IPS-11a (cell line): ENCODE measurements at regions not wholly inside any gene's neighbourhood (a gene's known extent, or its start where the extent isn't known, plus 50 kb on each side); places are given as distances from the start of the nearest gene placed in this dataset.

Experiments used
- H3K4me3 ChIP-seq: one replicate; pipeline ENCODE4 v1.5.1; 2013; ENCODE audit warnings: low read depth, low read length, control low read depth

DNA sequence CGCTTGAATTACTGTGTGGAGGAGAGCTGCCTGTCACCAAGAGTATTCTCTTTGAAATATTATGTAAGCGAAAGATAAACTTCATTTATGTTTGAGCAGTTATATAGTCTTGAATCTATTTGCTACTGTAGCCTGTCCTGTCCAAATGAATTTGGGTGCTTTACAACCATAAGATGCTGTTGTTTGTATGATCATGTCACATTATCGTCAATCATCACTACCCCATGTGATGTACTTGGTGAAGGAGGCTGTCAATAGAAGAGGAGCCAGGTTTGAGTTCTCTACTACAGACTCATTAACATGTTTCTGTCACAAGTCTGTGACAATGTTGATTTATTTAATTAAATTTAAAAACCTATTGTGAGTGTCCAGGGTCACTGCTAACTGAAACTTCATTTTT, 403.3 kb upstream of the MEF2C start:
- no peak overlapping the region for H3K4me3 ChIP-seq

DNA sequence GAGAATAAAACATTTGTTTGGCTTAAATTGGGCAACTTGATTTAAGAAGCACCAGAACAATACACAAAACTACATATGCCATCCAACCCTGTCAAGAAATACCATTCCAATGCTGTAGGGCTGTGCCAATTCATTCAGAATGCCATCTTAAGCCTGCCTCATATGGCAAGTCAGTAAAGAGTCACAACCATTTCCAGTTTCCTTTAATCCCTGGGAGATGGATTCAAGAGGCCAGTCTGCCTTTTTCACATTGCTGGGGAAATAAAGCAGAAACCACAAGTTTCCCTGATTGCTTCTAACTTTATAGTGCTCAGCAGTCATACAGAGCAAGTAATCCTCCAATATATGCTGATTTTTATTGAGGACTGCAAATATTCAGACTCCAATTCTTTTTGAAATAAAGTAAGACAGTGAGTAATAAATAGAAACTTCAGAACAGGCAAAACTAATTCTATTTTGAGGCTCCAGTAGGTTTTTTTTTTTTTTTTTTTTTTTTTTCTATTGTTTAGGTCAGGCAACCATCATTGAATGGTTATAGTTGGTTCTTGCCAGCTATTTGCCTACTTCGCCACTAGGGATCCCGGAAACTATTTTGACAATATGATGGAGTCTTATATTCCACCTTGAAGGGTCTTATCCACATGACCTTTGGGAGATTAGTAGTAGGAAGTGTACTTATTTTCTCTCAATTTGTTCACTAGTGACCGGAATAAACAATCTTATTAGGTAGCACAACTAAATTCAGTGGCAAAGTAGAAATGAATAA, 400.9 kb upstream of the MEF2C start:
- H3K4me3 ChIP-seq: no peak overlapping the region

DNA sequence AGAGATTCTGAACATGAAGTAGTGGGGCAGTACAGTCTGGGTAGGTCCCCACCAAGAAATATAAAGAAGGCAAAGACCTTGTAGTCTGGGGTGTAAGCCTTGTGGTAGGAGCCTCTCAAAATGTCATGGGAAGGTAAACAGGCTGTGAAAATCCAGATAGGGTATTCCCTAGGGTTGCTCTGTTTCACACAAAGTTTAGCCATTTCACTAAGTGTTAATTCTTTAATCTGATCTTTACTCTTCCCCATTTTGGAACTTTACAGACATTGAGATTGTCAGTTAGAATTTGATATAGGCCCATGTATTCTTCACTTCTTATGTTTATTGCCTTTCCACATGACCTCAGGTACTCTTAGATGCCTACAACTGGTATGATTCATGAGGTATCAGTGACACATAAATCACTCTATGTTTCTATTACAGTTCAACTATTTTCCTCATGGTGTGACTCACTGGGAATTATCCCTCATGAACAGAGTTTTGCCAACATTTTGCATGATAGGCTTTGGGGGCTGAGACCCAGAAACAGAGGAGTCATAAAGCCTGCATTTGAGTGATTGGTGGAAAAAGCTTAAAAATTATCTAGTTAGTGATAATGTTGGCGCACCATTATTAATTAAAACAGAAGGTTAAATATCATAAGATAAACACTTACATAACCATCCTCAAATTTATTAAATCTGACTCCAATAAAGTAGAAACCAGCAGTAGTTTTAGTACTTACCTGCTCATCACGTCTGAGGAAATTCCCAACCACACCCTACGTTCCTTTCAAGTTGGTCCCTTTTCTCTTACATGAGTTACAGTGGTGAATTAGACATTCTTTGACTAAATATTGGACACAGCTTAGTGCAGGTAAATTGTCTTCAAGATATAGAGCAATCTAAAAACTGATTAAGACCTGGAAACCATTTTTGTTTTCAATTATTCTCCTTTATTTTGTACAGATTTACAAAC, 399.8 kb upstream of the MEF2C start:
- no peak overlapping the region for H3K4me3 ChIP-seq

DNA sequence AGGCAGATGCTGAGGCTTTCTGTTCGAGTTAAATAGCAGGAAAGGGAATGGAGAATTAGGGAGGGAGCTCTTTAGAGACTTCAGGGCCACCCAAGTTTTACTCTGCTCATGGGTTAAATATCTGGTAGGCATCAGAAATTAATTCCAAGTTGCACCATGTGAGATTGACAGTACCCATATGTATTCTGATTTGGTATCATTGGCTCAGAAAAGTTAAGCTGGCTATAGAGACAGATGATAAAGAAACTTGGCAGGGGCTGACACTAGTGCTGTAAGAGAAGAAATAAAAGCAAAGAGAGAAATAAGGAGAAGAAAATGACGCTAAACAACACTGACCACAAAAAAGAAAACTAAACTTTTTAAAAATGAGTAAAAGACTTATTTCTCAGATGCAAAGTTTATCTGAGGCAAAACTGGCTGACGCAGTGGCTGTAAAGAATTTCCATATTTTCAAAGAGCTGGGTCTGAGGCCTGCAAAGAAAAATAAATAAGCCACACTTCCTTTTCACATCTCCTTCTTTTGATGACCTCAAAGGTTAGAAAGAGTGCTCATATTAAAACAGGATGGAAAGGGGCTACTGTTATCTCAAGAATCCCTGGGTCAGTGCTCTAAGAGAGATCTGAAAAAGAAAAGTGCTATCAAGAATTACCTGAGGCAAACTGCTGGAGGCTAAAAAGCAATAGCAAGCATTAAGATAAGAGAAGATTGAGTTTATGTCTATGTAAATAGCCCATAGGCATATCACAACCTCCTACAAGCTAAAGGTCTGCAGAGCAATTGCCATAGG, 399.0 kb upstream of the MEF2C start:
- no peak overlapping the region for H3K4me3 ChIP-seq

DNA sequence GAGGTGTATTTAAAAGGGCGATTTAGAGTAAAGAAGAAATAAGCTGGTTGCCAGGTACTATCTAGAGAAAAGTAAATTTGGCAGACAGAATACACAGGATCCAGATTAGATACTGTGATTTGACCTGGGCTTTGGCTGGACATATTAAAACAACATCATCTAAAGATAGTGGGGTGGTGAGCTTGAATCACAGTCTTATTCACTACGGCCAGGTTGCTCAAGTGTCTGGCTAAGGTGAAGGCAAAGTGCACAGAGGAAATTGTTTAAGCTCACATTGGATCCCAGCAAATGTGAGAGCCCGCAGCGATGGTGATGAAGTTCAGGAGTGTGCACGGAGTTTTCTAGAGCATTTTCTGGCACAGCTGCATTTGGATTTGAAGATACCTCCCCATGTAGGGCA, 398.2 kb upstream of the MEF2C start:
- H3K4me3 ChIP-seq: no peak overlapping the region

DNA sequence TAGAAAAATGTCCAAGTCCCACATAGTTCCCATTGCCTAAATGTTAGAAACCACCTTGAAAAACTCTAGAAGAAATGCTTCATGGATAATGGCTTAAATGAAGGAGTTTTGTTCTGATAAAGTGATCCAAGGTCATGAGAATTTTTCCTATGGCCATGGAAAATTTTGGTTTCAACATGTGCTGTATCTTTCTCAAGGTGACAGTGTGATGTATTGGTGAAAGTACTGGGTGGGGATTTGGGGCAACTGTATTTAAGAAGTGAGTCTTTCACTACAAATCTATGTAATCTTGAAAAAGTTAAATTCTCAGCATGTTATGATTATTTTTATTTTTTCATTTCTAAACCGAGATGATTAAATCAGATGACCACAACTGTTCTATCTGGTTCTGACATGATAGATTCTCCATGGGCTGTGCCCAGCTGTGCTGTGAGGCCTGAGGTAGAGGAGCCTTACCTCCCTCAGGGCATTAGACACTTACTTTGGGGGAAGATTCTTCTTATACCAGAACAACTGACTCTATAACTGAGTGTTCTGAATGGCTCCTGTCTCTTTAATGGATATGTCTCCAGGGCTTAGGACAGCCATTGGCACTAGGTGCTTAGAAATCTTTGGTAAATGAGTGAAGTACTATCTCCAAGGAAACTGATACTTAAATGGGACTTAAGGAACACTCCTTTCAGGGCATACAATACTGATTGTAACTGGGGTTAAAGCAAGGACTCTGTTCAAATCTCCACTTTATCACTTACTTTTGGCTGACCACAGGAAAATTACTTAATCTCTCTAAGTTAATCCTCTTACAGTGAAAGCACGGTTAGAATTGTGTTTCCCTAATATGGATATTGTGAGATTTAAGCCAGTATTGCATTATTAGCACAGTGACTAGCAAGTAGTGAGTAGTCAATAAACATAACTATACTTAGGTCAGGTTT, 397.4 kb upstream of the MEF2C start:
- no peak overlapping the region for H3K4me3 ChIP-seq

DNA sequence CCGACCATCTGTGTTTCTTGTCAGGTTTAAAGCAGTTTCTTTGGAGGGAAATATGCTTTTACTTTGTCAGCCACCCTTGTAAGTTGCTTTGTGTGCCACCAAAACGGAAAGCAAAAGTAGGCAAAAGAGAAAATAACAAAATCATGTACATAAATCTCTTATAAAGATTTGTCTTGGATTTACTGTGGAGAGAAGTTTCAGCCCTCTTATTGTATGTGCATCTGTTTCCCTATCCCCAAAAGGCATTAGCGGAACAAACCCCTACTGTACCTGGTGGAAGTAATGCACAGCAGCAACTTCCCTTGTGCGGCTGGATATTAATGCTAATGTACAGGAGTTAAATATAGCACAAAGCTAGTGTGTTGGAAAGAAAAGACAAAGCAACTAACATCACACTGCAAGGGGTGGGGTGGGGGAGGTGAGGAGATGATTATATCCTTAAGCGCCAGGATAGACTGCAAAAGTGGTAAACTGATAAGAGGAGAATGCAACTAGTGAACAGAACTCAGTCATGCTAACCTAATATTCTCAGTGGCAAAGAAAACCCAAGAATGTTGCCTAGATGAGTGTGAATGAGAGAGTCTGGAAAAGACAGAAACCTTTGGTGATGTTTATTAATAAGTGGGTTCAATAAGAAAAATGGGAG, 396.5 kb upstream of the MEF2C start:
- H3K4me3 ChIP-seq: no peak overlapping the region

DNA sequence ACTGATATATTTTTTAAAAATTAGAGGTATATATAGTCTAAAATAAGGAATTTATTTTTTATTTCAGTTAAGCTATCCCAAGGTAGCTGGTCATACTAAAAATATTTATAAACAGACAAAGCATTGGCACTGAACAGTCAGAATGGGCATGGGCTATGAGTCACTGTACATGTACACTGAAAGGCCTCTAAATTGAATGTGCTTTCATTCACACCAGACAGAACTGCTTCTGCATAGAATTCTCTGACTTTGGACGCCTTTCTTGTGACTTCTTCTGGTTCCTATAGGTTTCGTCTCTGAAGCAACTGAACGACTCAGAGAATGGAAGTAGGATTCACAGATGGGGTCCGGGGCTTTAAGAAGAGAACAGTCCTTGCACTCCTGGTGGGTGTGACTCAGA, 394.8 kb upstream of the MEF2C start:
- no peak overlapping the region for H3K4me3 ChIP-seq

DNA sequence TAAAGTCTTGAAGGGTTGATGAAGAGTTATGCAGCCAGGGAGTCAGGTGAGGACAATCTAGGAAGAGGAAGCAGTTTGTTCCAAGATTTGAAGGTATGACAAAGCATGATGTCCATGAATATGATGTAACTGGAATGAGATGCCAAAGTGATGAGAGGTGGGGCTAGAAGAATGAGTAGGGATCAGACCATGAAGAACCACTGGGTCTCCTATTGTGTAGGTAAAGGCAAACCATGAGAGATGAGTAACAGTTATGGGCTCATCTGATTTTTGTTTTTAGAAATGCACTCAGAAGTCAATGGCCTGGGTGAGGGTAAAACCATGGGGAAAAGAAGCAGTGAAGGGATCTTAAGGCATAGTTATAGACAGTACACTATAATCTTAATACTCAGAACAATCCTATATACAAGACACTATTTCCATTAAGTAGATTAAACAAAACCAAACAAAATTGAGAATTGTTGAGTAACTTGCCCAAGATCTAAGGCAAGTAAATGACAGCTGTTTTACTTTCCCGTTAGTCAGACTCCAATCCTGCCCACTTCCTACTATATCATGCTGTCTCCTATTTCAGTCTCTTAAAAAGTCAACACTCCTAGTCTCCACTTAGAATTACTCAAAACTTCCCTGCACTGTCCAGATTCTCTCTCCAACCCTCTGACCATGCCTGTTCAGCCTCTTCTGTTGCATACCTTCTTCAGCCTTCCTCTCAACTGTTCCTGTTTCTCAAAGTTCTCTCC, 393.8 kb upstream of the MEF2C start:
- no peak overlapping the region for H3K4me3 ChIP-seq

DNA sequence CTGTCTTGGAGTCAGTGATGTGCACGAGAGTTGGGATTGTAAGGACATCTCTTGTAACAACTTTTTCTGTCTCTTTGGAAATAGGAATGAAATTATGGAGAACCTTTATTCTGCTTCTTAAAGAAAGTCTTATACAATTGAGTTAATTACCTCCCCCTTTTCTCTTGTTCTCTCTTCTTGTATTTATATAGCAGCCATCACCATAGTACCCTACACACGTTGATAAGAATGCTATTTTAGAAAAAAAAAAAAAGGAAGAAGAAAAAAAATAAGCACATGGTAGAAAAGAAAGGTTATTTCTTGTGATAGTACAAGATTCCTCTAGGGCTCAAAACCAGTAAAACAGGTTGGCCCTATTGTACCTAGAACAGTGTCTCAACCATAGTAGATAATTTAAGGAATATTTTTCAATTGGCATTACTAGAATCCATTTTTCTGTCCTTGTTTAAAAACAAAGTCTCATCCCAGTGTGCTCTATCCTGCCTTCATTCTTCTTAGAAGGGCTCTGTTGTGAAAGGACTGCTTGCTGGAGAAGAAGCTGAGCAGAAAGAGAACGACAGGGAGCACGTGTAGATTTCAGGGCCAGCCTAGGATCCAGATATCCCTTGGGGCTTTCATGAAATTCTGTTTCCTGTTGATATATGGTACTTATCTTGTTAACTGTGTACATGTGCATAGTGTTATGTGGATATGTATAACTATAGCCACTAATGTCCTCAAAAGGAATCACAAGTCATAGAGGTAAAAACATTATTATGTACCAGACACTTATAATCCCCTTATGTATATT, 392.3 kb upstream of the MEF2C start:
- no peak overlapping the region for H3K4me3 ChIP-seq

DNA sequence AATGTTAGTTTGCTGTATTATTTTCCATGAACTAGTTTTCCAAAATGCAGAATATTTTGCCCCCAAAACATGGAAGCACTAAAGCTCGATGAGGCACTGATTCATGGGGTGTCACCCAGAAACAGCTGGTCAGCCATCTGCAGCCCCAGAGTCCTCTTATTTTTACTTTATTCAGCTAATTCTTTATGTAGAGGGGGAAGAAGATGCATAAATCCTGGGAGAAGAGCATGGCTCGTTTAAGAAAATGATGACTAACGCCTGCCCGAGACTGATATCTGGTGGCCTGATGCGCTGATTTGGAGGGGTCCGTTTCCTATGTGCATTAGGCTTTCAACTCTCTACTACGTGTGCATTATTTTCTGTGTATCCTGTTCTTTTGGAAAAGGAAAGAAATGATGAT, 390.3 kb upstream of the MEF2C start:
- no peak overlapping the region for H3K4me3 ChIP-seq

DNA sequence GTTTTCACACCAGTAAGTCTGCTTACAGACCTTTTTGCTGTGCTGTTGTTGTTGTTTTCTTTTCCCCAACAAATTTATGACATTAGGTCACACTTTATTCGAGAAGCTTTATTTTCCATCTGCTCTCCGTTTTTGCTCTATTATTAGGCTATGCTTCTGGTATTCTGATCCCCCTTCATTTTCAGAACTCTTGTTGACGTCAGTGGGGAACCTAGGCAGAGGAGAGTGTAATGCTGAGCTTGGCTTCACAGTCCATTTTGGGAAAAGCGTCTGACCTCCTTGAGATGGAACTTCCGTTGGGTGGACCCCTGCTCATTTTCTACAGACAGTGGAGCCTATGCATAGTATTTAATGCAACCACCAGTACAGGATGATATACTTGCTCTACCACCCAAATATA, 387.9 kb upstream of the MEF2C start:
- H3K4me3 ChIP-seq: no peak overlapping the region

DNA sequence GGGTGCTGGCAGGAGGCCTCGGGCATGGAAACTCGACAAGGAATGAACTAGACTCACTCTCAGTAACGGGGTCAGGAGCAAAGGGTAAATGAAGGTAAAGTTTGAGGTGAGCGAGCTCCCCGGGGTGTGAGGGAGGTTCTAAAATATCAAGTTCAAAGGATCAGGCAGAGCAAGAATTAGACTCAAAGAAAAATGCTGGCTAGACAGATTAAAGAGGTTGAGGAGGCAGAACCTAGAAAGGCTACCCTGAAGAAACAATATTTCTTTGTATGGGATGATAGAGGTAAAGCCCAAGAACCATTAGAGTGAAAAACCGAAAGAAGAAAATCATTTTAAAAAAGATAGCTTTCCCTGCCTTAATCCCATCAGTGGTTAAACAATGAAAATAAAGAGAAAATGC, 386.7 kb upstream of the MEF2C start:
- no peak overlapping the region for H3K4me3 ChIP-seq

DNA sequence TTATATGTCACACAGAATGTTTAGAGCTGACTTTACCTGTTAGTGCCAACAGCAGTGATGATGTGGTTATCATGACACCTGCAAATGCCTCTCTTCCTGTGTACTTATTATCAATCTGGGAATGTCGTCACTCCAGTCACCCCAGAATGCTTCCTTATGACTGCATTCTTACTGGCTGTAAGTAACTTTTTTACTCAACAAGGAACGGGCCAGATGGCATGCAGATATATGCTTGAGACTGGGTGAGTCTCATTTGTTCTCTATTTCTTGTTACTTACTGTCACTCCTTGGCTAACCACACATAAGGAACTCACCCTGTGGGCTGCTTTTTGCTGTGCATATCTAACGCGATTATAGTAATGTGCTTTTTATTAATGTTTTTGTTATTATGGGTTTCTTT, 385.5 kb upstream of the MEF2C start:
- no peak overlapping the region for H3K4me3 ChIP-seq

DNA sequence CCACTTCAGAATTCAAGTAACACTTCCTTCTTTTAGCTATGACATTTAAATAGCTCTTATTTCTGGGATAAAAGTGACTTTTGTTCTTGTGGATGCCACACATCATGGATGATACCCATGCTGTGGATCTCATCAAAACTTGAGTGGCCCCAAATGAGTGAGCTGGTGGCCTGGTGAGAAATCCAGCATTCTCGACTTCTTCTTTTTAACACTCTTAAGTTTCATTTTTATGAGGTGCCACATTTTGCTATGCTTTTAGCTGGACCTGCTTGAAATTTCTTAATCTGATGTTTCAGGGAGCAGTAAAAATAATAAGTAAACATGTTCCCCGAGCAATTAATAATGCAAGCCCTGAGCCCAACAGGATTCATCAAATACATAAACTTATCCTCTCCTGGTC, 384.8 kb upstream of the MEF2C start:
- H3K4me3 ChIP-seq: no peak overlapping the region

DNA sequence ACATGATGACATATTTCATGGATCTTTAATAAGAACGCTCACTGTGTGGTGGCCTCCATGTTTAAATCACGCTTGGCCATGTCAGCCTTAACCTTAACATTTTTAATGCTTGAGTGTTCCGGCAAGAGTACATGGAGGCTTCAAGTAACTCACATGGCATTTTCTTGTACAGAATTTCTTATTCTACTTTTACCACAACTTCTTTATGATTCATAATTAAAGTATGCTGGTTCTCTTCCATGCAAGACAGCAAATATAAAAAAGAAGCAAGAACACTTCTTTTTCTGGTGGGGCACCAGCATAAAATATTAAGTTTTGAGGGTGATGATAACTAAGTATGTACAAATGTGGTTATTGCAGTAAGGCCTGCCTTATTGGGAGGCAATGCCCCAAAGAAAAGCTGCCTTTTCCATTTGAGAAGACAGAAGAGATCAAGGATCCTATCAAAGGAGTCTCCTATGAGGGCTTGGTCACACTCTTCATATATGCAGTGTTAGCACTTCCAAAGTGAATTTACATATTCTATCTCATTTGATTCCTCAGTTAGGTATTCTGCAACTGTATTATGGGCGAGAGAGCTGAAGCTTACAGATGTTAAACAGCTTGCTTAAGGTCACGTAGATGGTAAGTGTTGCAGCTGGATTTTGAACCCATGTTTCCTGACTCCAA, 382.7 kb upstream of the MEF2C start:
- no peak overlapping the region for H3K4me3 ChIP-seq

DNA sequence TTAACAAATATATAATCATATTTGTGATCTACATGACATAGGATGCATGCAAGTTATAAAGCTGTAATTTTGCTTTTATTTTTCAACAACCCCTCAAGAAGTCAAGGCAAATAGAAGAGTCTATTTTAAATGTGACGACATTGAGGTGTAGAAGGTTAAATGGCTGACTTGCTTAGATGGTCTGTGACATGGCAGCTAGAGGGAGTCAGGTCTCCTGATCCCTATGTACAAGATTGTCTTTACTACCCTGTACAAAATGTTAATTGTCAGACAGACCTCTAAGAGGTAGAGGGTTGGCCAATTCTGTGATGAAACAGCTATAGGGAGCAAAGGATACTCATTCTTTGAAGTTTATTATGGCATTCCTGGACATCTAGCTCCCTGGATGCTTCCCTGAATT, 380.9 kb upstream of the MEF2C start:
- H3K4me3 ChIP-seq: no peak overlapping the region

DNA sequence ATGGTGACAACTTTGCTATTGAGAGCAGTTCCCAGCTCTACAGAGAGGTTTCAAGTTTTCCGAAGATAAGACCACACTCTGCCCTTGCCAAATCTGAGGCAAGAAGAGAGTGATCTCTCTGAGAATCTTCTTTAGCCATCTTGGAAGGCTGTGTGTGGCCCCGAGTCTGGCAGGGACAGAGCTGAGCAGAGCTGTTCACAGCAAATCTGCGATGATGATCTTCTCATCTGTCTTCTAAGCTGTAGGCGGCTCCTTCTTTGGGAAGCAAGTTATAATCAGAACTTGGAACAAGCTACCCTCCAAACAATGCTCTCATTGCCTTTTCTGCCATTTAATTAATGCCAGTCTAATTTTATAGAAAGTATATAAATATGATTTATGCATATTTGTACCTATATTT, 379.0 kb upstream of the MEF2C start:
- H3K4me3 ChIP-seq: no peak overlapping the region
